ENCODE measurements at regions not wholly inside any gene's neighbourhood (a gene's known extent, or its start where the extent isn't known, plus 50 kb on each side); places are given as distances from the start of the nearest gene placed in this dataset.

- DNase-seq = no peak
These were observed 54.4 kb upstream of the MARCKS start for GRCh38 chr6:113802779-113803178.

- no peak for DNase-seq
These were observed 51.9 kb upstream of the MARCKS start for GRCh38 chr6:113805173-113805790.

GRCh38 chr6:113805811-113806495, 51.2 kb upstream of the MARCKS start:
- no peak for DNase-seq
